Skeletal muscle tissue (tissue), 3 donors: ENCODE measurements at regions not wholly inside any gene's neighbourhood (a gene's known extent, or its start where the extent isn't known, plus 50 kb on each side); places are given as distances from the start of the nearest gene placed in this dataset.

Source experiments
- H3K27ac ChIP-seq: one replicate; pipeline ENCODE4 v1.7.0; 2013; ENCODE audit warnings: mild to moderate bottlenecking, low read depth, low read length, inconsistent platforms
- H3K27me3 ChIP-seq, 3 donors: one replicate each; pipeline ENCODE4 v1.7.0; 2013; ENCODE audit warnings: low read length in 3 of 3; ENCODE audit not compliant: control insufficient read depth in 3 of 3, insufficient read depth in 3 of 3
- H3K36me3 ChIP-seq, 3 donors: one replicate each; pipeline ENCODE4 v1.7.0; 2013; ENCODE audit warnings: low read length in 3 of 3; ENCODE audit not compliant: control insufficient read depth in 3 of 3, insufficient read depth in 3 of 3
- H3K4me1 ChIP-seq, 3 donors: one replicate each; pipeline ENCODE4 v1.7.0; 2013; ENCODE audit warnings: low read length in 3 of 3, mild to moderate bottlenecking in 3 of 3; ENCODE audit not compliant: control insufficient read depth in 3 of 3, insufficient read depth in 3 of 3
- H3K4me3 ChIP-seq, 3 donors: one replicate each; pipeline ENCODE4 v1.7.0; 2013; ENCODE audit warnings: low read length in 3 of 3
- H3K9ac ChIP-seq, 3 donors: one replicate each; pipeline ENCODE4 v1.7.0; 2013; ENCODE audit warnings: low read length in 3 of 3, mild to moderate bottlenecking in 3 of 3, moderate library complexity in 2 of 3, low read depth in 1 of 3
- H3K9me3 ChIP-seq, 3 donors: one replicate each; pipeline ENCODE4 v1.7.0; 2013; ENCODE audit warnings: low read length in 3 of 3; ENCODE audit not compliant: control insufficient read depth in 3 of 3
- donor health status: Osteomylitis.

DNA sequence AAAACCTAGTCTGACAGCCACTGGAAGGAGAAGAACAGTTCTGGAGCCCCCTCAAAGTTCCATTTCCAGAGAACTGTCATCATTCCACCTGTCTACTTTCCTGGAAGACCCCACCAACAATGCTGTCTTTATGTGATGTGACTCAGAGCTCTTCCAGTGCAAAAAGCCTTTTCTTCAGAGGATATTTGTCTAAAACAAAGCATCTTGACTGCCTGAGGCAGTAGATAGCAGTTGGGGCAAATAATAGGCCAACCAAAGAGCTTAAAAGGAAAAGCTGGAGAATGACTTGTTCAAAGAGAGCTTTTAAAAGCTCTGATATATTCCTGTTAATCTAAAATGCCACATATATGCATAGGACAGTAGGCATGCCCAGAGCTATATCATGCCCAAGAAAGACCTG lies 62.6 kb downstream of the MIS18A start:
- H3K9me3 ChIP-seq, result no peaks in the 10 kb centered on the region
- peaks cover 0 to 3% (median 0%) of the 10 kb centered on the region in 3 donors for H3K27me3 ChIP-seq
- no peaks in the 10 kb centered on the region for H3K36me3 ChIP-seq
- no peaks in the 10 kb centered on the region for H3K4me1 ChIP-seq
- H3K9ac ChIP-seq, result no peak overlapping the region
- H3K27ac ChIP-seq, result no peak overlapping the region
- H3K4me3 ChIP-seq, result no peak overlapping the region

DNA sequence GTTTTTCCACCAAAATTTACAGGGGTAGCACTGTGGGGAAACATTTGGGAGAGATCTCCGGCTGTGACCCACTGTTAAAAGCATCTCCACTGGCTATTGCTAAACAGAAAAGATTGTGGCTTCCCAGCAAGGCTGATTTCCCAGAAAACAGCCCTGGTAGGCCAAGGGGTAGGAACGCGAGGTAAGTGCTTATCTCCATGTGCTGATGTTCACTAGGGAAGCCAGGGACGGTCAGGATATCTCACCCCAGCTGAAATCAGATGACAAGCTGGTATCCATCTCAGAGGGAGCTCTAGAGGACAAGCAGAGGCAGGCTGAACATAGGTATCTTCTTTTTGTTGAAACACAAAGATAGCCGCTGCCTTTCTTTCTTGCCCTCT lies 63.6 kb downstream of the MIS18A start:
- Histone ChIP-seq H3K4me3 (no peak overlapping the region), H3K27me3 (peaks cover 0 to 3% (median 0%) of the 10 kb centered on the region in 3 donors), H3K4me1 (no peaks in the 10 kb centered on the region)

GRCh38 chr21:32214654-32215305 lies 64.1 kb downstream of the MIS18A start:
- H3K4me3 ChIP-seq, result no peak overlapping the region
- peaks cover 0 to 3% (median 0%) of the 10 kb centered on the region in 3 donors for H3K27me3 ChIP-seq
- no peak overlapping the region for H3K27ac ChIP-seq
- H3K9me3 ChIP-seq, result no peaks in the 10 kb centered on the region
- no peaks in the 10 kb centered on the region for H3K36me3 ChIP-seq
- no peaks in the 10 kb centered on the region for H3K4me1 ChIP-seq
- no peak overlapping the region for H3K9ac ChIP-seq

More for the DNA sequence above, 63.6 kb downstream of the MIS18A start:
- Histone ChIP-seq H3K36me3 (no peaks in the 10 kb centered on the region), H3K9me3 (no peaks in the 10 kb centered on the region), H3K27ac (no peak overlapping the region), H3K9ac (no peak overlapping the region)

GRCh38 chr21:32212116-32212515 lies 66.7 kb downstream of the MIS18A start:
- Histone ChIP-seq H3K4me3 (no peak overlapping the region), H3K27ac (no peak overlapping the region)

DNA sequence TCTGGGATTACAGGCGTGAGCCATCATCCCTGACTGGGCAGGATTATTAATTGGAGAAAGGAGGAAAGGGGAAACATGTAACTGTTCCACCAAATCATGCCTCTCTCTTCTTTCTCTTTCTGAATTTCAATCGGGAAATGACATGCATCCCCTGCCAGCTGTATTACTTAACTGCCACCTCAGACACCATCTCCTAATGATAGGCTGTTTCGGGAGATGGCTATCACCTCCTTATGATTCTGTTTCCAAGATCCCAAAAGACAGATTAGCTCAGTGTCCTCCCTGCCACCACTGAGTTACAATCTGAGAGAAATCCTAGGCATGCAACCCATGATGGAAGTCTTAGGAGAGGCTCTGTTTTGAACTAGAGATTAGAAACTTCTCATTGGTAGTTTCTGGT lies 67.5 kb downstream of the MIS18A start:
- H3K36me3 ChIP-seq, result no peaks in the 10 kb centered on the region
- H3K4me3 ChIP-seq, result no peak overlapping the region
- no peaks in the 10 kb centered on the region for H3K27me3 ChIP-seq
- H3K9me3 ChIP-seq, result no peaks in the 10 kb centered on the region
- H3K9ac ChIP-seq, result no peak overlapping the region
- no peaks in the 10 kb centered on the region for H3K4me1 ChIP-seq
- no peak overlapping the region for H3K27ac ChIP-seq

More at GRCh38 chr21:32212116-32212515, 66.7 kb downstream of the MIS18A start:
- H3K36me3 ChIP-seq, result no peaks in the 10 kb centered on the region
- H3K9ac ChIP-seq, result no peak overlapping the region
- no peaks in the 10 kb centered on the region for H3K9me3 ChIP-seq
- H3K27me3 ChIP-seq, result no peaks in the 10 kb centered on the region
- no peaks in the 10 kb centered on the region for H3K4me1 ChIP-seq

GRCh38 chr21:32209580-32209979 lies 69.3 kb downstream of the MIS18A start:
- Histone ChIP-seq H3K9ac (no peak overlapping the region), H3K27ac (no peak overlapping the region), H3K4me3 (no peak overlapping the region), H3K36me3 (no peaks in the 10 kb centered on the region), H3K27me3 (no peaks in the 10 kb centered on the region), H3K4me1 (no peaks in the 10 kb centered on the region), H3K9me3 (no peaks in the 10 kb centered on the region)

- Histone ChIP-seq H3K27me3 (no peaks in the 10 kb centered on the region), H3K27ac (no peak overlapping the region), H3K4me1 (no peaks in the 10 kb centered on the region), H3K4me3 (no peak overlapping the region), H3K9ac (no peak overlapping the region), H3K9me3 (no peaks in the 10 kb centered on the region), H3K36me3 (no peaks in the 10 kb centered on the region)
Observed at GRCh38 chr21:32207406-32207716, 71.5 kb downstream of the MIS18A start.

DNA sequence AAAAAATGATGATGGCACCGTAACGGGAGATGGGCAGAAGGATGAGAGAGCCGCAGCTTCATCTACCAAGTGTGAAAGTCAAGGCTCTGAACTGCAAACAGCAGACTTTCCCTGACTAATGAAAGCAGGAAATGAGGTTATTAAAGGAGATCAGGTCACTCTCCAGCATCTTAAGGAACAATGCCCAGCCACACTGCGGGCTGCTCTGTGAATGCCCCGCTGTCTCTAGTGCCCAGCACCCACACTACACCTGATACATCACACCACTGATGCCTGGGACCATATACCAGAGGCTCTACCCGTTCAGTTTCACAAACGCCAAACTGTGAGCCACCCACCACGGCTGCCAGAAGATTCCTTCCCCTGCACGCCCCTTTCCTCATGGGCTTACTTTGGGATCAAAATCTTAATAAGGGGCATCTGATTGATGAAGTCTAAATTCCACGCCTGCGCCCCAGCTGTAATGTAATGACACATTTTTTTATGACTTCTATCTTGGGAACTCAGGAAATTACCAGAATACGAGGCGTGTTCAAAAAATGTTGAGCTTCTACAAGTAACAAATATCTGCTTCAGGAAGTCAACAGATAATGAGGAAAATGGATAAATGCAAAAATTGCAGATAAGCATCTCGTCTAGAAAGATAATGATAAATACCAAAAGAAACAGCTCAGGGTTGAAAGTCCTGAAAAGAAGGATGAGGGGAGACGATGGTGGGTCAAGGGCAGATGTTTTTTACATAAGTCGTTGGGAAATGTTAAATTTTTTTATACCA lies 72.0 kb downstream of the MIS18A start:
- H3K27ac ChIP-seq, result no peak overlapping the region
- no peak overlapping the region for H3K4me3 ChIP-seq
- H3K9me3 ChIP-seq, result no peaks in the 10 kb centered on the region
- no peaks in the 10 kb centered on the region for H3K36me3 ChIP-seq
- H3K4me1 ChIP-seq, result no peaks in the 10 kb centered on the region
- H3K9ac ChIP-seq, result no peak overlapping the region
- H3K27me3 ChIP-seq, result no peaks in the 10 kb centered on the region

GRCh38 chr21:32203877-32204480 lies 74.9 kb downstream of the MIS18A start:
- no peaks in the 10 kb centered on the region for H3K4me1 ChIP-seq

DNA sequence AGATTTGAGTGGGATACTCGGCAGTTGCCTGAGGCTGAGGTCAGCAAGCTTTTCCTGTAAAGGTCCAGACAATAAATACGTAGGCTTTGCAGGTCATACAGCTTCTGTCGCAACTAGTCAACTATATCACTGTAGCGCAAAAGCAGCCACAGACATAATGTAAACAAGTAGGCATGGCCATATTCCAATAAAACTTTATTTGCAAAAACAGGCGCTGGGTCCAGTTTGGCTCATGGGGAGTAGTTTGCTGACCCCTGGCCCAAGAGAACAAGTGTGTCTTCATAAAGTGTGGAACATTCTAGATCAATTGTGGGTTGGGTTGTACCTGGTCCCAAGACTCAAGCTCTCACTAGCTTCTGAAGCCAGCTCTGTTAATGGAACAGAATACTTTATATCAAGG lies 78.8 kb downstream of the MIS18A start:
- no peaks in the 10 kb centered on the region for H3K27me3 ChIP-seq

More at GRCh38 chr21:32203877-32204480, 74.9 kb downstream of the MIS18A start:
- Histone ChIP-seq H3K36me3 (no peaks in the 10 kb centered on the region), H3K9me3 (no peaks in the 10 kb centered on the region), H3K27me3 (no peaks in the 10 kb centered on the region), H3K9ac (no peak overlapping the region), H3K27ac (no peak overlapping the region), H3K4me3 (no peak overlapping the region)

More for the DNA sequence above, 78.8 kb downstream of the MIS18A start:
- H3K9ac ChIP-seq, result no peak overlapping the region
- H3K27ac ChIP-seq, result no peak overlapping the region
- H3K4me3 ChIP-seq, result no peak overlapping the region
- H3K36me3 ChIP-seq, result no peaks in the 10 kb centered on the region
- H3K9me3 ChIP-seq, result no peaks in the 10 kb centered on the region
- H3K4me1 ChIP-seq, result peaks cover 0 to 2% (median 0%) of the 10 kb centered on the region in 3 donors
